ENCODE measurements at regions not wholly inside any gene's neighbourhood (a gene's known extent, or its start where the extent isn't known, plus 50 kb on each side); places are given as distances from the start of the nearest gene placed in this dataset.

DNA sequence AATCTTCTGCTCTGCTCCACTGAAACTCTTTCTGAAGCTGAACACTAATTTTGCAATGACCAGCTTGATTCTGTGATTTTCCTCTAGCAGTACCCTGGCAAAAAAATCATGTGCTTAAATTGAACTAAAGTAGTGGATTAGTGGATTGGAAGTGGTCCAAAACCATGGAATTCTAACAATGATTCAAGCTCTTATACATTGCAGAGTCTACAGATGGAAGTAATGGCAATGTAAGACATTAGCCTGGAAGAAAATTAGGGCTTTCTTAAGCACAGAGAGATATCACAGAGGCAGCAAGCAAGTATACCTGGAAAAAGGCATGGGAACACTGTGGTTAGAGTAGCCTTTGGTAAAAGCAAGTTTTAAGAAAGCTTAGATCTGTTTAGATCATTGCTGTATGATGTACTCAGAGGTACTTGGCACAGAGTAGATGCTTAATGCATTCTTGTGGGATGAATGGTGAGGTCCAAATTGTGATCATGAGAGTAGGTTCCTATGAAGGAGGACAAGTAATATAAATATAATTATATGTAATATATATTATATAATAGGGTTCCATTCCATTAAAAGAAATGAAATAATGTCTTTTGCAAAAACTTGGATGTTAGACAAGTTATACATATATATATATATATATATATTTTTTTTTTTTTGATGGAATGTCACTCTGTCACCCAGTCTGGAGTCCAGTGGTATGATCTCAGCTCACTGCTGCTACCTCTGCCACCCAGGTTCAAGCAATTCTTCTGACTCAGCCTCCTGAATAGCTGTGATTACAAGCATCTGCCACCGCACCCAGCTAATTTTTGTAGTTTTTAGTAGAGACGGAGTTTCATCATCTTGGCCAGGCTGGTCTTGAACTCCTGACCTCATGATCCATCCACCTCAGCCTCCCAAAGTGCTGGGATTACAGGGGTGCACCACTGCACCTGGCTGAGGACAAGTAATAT, 172.2 kb upstream of the SCN7A start:
- no peak for TF ChIP-seq CEBPB (IDR thresholded peaks at IDR 0.05; ENCODE audit: low read depth, low read length)
- TF ChIP-seq NFE2L2 (IDR thresholded peaks at IDR 0.05; ENCODE audit: low read depth, low read length), result no peak
- TF ChIP-seq, protein P1, sequence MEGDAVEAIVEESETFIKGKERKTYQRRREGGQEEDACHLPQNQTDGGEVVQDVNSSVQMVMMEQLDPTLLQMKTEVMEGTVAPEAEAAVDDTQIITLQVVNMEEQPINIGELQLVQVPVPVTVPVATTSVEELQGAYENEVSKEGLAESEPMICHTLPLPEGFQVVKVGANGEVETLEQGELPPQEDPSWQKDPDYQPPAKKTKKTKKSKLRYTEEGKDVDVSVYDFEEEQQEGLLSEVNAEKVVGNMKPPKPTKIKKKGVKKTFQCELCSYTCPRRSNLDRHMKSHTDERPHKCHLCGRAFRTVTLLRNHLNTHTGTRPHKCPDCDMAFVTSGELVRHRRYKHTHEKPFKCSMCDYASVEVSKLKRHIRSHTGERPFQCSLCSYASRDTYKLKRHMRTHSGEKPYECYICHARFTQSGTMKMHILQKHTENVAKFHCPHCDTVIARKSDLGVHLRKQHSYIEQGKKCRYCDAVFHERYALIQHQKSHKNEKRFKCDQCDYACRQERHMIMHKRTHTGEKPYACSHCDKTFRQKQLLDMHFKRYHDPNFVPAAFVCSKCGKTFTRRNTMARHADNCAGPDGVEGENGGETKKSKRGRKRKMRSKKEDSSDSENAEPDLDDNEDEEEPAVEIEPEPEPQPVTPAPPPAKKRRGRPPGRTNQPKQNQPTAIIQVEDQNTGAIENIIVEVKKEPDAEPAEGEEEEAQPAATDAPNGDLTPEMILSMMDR (conservative IDR thresholded peaks at IDR 0.05; ENCODE audit: low read depth, low read length), result no peak
- TF ChIP-seq BHLHE40 (IDR thresholded peaks at IDR 0.05; ENCODE audit: low read depth, low read length), result no peak
- no peak for TF ChIP-seq RAD21 (IDR thresholded peaks at IDR 0.05; ENCODE audit: low read length)
- TF ChIP-seq RCOR1 (IDR thresholded peaks at IDR 0.05; ENCODE audit: insufficient replicate concordance, low read length), result no peak
- no peak for TF ChIP-seq POLR2A (IDR thresholded peaks at IDR 0.05; ENCODE audit: low read depth, low read length)
- TF ChIP-seq RFX5 (IDR thresholded peaks at IDR 0.05; ENCODE audit: low read depth, low read length), result no peak
- TF ChIP-seq, protein P2, sequence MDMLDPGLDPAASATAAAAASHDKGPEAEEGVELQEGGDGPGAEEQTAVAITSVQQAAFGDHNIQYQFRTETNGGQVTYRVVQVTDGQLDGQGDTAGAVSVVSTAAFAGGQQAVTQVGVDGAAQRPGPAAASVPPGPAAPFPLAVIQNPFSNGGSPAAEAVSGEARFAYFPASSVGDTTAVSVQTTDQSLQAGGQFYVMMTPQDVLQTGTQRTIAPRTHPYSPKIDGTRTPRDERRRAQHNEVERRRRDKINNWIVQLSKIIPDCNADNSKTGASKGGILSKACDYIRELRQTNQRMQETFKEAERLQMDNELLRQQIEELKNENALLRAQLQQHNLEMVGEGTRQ (IDR thresholded peaks at IDR 0.05; ENCODE audit: low read depth, low read length), result no peak
- TF ChIP-seq, protein P3, sequence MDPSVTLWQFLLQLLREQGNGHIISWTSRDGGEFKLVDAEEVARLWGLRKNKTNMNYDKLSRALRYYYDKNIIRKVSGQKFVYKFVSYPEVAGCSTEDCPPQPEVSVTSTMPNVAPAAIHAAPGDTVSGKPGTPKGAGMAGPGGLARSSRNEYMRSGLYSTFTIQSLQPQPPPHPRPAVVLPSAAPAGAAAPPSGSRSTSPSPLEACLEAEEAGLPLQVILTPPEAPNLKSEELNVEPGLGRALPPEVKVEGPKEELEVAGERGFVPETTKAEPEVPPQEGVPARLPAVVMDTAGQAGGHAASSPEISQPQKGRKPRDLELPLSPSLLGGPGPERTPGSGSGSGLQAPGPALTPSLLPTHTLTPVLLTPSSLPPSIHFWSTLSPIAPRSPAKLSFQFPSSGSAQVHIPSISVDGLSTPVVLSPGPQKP (IDR thresholded peaks at IDR 0.05; ENCODE audit: borderline replicate concordance, low read depth, low read length), result no peak
- no peak for TF ChIP-seq FOS (IDR thresholded peaks at IDR 0.05; ENCODE audit: low read depth, low read length)
- no peak for TF ChIP-seq SMC3 (IDR thresholded peaks at IDR 0.05; ENCODE audit: low read depth, low read length)
